ENCODE measurements at regions not wholly inside any gene's neighbourhood (a gene's known extent, or its start where the extent isn't known, plus 50 kb on each side); places are given as distances from the start of the nearest gene placed in this dataset.

- H3K27ac ChIP-seq (replicated peaks): no peak overlapping the region
- no peak for TF ChIP-seq POLR2AphosphoS5 (IDR thresholded peaks at IDR 0.05; ENCODE audit: low read depth)
- TF ChIP-seq CTCF (IDR thresholded peaks at IDR 0.05; ENCODE audit: insufficient read depth, low read length): no peak
- TF ChIP-seq REST (IDR thresholded peaks at IDR 0.05; ENCODE audit: insufficient replicate concordance, low read depth): no peak
- no peak for TF ChIP-seq SPI1 (IDR thresholded peaks at IDR 0.05; ENCODE audit: borderline replicate concordance, low read depth)
- no peak for TF ChIP-seq GABPA (IDR thresholded peaks at IDR 0.05; ENCODE audit: low read depth)
Observed at GRCh38 chr7:26052706-26053105, 99.3 kb upstream of the NFE2L3 start.

GRCh38 chr7:26054386-26054785 is 97.6 kb upstream of the NFE2L3 start:
- no peak overlapping the region for H3K4me3 ChIP-seq (replicated peaks; ENCODE audit: insufficient read depth, low read length)
- DNase-seq (ENCODE audit: low read depth in 1 of 2, low spot score in 1 of 2): no peak
- TF ChIP-seq POLR2AphosphoS5 (IDR thresholded peaks at IDR 0.05; ENCODE audit: low read depth) (no peak), REST (IDR thresholded peaks at IDR 0.05; ENCODE audit: insufficient replicate concordance, low read depth) (no peak), SPI1 (IDR thresholded peaks at IDR 0.05; ENCODE audit: borderline replicate concordance, low read depth) (no peak), GABPA (IDR thresholded peaks at IDR 0.05; ENCODE audit: low read depth) (no peak)

More at GRCh38 chr7:26052706-26053105, 99.3 kb upstream of the NFE2L3 start:
- Histone ChIP-seq H3K27me3 (ENCODE audit: insufficient read depth, poor library complexity, severe bottlenecking) (peaks cover under 1% of the 10 kb centered on the region), H3K4me3 (replicated peaks; ENCODE audit: insufficient read depth, low read length) (no peak overlapping the region)
- DNase-seq (ENCODE audit: low read depth in 1 of 2, low spot score in 1 of 2): no peak

GRCh38 chr7:26055241-26055640 is 96.8 kb upstream of the NFE2L3 start:
- DNase-seq (ENCODE audit: low read depth in 1 of 2, low spot score in 1 of 2): no peak
- Histone ChIP-seq H3K27me3 (ENCODE audit: insufficient read depth, poor library complexity, severe bottlenecking) (peaks cover 2% of the 10 kb centered on the region), H3K4me3 (replicated peaks; ENCODE audit: insufficient read depth, low read length) (no peak overlapping the region), H3K27ac (replicated peaks) (no peak overlapping the region)
- TF ChIP-seq GABPA (IDR thresholded peaks at IDR 0.05; ENCODE audit: low read depth): no peak
- no peak for TF ChIP-seq SPI1 (IDR thresholded peaks at IDR 0.05; ENCODE audit: borderline replicate concordance, low read depth)
- TF ChIP-seq REST (IDR thresholded peaks at IDR 0.05; ENCODE audit: insufficient replicate concordance, low read depth): no peak
- TF ChIP-seq POLR2AphosphoS5 (IDR thresholded peaks at IDR 0.05; ENCODE audit: low read depth): no peak
- TF ChIP-seq CTCF (IDR thresholded peaks at IDR 0.05; ENCODE audit: insufficient read depth, low read length): no peak

More at GRCh38 chr7:26054386-26054785, 97.6 kb upstream of the NFE2L3 start:
- no peak overlapping the region for H3K27ac ChIP-seq (replicated peaks)
- H3K27me3 ChIP-seq (ENCODE audit: insufficient read depth, poor library complexity, severe bottlenecking): peaks cover 2% of the 10 kb centered on the region

Data from HL-60 (cell line).